OCI-LY7 (cell line): ENCODE measurements at regions not wholly inside any gene's neighbourhood (a gene's known extent, or its start where the extent isn't known, plus 50 kb on each side); places are given as distances from the start of the nearest gene placed in this dataset.

Source experiments
- CTCF ChIP-seq: fragments of 200-600 bp; sonication (generic); conservative IDR thresholded peaks from 2 replicates; pipeline ENCODE4 v1.5.1; 2014; ENCODE audit warnings: mild to moderate bottlenecking, antibody characterized with exemption, low read length, moderate library complexity, mixed read lengths
- EZH2phosphoT487 ChIP-seq: fragments of 200-600 bp; sonication (generic); IDR thresholded peaks from 2 replicates; pipeline ENCODE4 v1.6.1; 2018; ENCODE audit warnings: low read depth, borderline replicate concordance, mild to moderate bottlenecking, mixed run types, antibody characterized with exemption, low read length, moderate library complexity, mixed read lengths

GRCh38 chr2:16737812-16738211 lies 72.2 kb upstream of the CYRIA start:
- TF ChIP-seq CTCF (no peak), EZH2phosphoT487 (no peak)
